ENCODE measurements at regions not wholly inside any gene's neighbourhood (a gene's known extent, or its start where the extent isn't known, plus 50 kb on each side); places are given as distances from the start of the nearest gene placed in this dataset.

- no peak for TF ChIP-seq CTCF (conservative IDR thresholded peaks at IDR 0.05; ENCODE audit: low read length)
- TF ChIP-seq EZH2phosphoT487 (IDR thresholded peaks at IDR 0.05; ENCODE audit: borderline replicate concordance, low read depth, low read length), result no peak
Measured at GRCh38 chr10:132477398-132478340, 59.9 kb upstream of the INPP5A start.
